ENCODE measurements at regions not wholly inside any gene's neighbourhood (a gene's known extent, or its start where the extent isn't known, plus 50 kb on each side); places are given as distances from the start of the nearest gene placed in this dataset.

GRCh38 chr4:124952601-124953000 is 240.1 kb upstream of the ANKRD50 start:
- H3K36me3 ChIP-seq (ENCODE audit: control insufficient read depth, insufficient read depth, low read length): no peaks in the 10 kb centered on the region
- H3K27me3 ChIP-seq (replicated peaks; ENCODE audit: control insufficient read depth, insufficient read depth, low read length): no peaks in the 10 kb centered on the region
- TF ChIP-seq CTCF (IDR thresholded peaks at IDR 0.05; ENCODE audit: insufficient read depth, low read length, poor library complexity, severe bottlenecking): no peak
- no peak overlapping the region for H3K4me3 ChIP-seq (replicated peaks; ENCODE audit: low read depth, low read length)
- DNase-seq (ENCODE audit: extremely low read depth, insufficient read length): no peak

DNA sequence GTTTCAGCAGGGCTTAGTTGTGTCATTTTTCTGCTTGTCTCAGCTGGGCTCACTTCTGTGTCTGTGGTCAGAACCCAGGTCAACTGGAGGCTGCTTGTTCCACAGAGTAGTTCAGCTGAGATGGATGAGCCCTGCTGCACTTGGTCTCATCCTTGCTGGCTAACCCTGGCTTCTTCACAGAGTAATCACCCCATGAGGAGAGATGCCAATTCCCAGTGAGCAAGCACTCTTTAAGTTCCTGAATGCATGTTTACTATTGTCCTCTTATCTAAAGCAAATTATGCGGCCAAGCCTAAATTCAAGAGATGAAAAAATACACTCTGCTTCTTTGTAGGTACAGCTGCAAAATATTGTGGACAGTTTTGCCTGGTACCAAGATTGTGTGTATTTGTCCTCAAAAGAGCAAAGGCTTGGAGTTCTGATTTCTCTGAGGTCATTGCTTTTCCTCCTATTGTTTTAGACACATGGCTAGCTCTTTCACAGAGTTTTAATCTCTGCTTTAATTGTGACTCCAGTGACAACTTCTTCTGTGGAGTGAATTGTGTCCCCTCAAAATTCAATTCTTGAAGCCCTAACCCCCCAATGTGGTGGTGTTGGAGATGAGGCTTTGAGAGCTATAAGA is 236.6 kb upstream of the ANKRD50 start:
- DNase-seq (ENCODE audit: extremely low read depth, insufficient read length): no peak

DNA sequence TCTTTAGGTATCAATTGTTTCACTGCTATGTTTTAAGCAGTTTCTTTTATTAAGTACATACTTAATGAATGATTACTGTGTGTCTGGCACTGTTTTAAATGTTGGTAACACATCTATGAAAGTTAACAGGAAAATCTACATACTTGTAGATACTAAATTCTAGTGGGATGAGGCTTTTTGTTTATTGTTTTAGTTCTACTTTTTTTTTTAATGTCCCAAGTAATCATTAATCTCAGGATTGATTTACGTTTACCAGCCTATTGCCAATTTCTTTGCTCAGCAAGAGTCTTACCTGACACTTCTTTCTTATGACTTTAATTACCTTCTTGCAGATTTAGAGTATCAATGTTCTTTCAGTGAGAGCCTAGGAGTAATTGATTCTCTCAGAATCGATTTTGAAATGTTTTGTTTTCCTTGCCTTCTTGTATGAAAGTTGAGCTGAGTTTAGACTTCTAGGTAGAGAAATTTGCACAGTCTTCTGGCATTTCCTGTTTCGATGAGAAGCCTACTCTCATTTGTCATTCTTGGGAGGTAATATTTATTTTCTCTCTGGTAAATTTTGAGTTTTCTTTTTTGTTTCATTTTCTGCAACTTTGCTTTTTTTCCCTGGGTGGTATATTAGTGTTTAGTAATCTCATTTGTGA is 235.2 kb upstream of the ANKRD50 start:
- Histone ChIP-seq H3K4me3 (replicated peaks; ENCODE audit: low read depth, low read length) (no peak overlapping the region), H3K27me3 (replicated peaks; ENCODE audit: control insufficient read depth, insufficient read depth, low read length) (no peaks in the 10 kb centered on the region), H3K36me3 (ENCODE audit: control insufficient read depth, insufficient read depth, low read length) (no peaks in the 10 kb centered on the region)
- no peak for TF ChIP-seq CTCF (IDR thresholded peaks at IDR 0.05; ENCODE audit: insufficient read depth, low read length, poor library complexity, severe bottlenecking)
- no peak for DNase-seq (ENCODE audit: extremely low read depth, insufficient read length)

More for the DNA sequence above, 236.6 kb upstream of the ANKRD50 start:
- no peaks in the 10 kb centered on the region for H3K36me3 ChIP-seq (ENCODE audit: control insufficient read depth, insufficient read depth, low read length)
- no peaks in the 10 kb centered on the region for H3K27me3 ChIP-seq (replicated peaks; ENCODE audit: control insufficient read depth, insufficient read depth, low read length)
- TF ChIP-seq CTCF (IDR thresholded peaks at IDR 0.05; ENCODE audit: insufficient read depth, low read length, poor library complexity, severe bottlenecking): no peak
- H3K4me3 ChIP-seq (replicated peaks; ENCODE audit: low read depth, low read length): no peak overlapping the region

DNA sequence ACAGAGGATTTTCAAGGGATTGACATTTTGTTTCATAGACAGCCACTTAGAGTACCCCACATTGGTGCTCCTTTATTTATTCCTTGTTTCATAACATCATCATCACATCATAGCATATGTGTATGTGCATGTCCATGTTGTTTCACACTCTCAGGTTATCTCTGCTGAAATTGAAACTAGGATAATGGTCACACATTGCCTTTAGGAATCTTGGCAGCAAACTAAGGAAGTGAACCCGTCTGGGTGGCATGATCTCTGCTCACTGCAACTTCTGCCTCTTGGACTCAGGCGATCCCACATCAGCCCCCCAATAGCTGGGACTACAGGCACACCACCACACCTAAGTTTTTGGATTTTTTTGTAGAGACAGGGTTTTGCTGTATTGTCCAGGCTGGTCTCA is 234.2 kb upstream of the ANKRD50 start:
- Histone ChIP-seq H3K27me3 (replicated peaks; ENCODE audit: control insufficient read depth, insufficient read depth, low read length) (no peaks in the 10 kb centered on the region), H3K36me3 (ENCODE audit: control insufficient read depth, insufficient read depth, low read length) (no peaks in the 10 kb centered on the region), H3K4me3 (replicated peaks; ENCODE audit: low read depth, low read length) (no peak overlapping the region)
- no peak for DNase-seq (ENCODE audit: extremely low read depth, insufficient read length)
- TF ChIP-seq CTCF (IDR thresholded peaks at IDR 0.05; ENCODE audit: insufficient read depth, low read length, poor library complexity, severe bottlenecking): no peak

- Histone ChIP-seq H3K4me3 (replicated peaks; ENCODE audit: low read depth, low read length) (no peak overlapping the region), H3K27me3 (replicated peaks; ENCODE audit: control insufficient read depth, insufficient read depth, low read length) (no peaks in the 10 kb centered on the region), H3K36me3 (ENCODE audit: control insufficient read depth, insufficient read depth, low read length) (no peaks in the 10 kb centered on the region)
- TF ChIP-seq CTCF (IDR thresholded peaks at IDR 0.05; ENCODE audit: insufficient read depth, low read length, poor library complexity, severe bottlenecking): no peak
- no peak for DNase-seq (ENCODE audit: extremely low read depth, insufficient read length)
Measured at GRCh38 chr4:124945422-124945821, 232.9 kb upstream of the ANKRD50 start.
